A549 (cell line): ENCODE measurements at regions not wholly inside any gene's neighbourhood (a gene's known extent, or its start where the extent isn't known, plus 50 kb on each side); places are given as distances from the start of the nearest gene placed in this dataset.

ENCODE experiments used
- ATAC-seq, 2 experiments: fragments of 200-7000 bp in 1 of 2; fragments of >200 bp in 1 of 2; cut with Nextera tagmentation in 1 of 2; cut with Tn5 transposase in 1 of 2; 3 replicates each; pipeline versions ENCODE4 v1.8.0 to v1.9.1; 2018 to 2020; ENCODE audit warnings: mild to moderate bottlenecking in 1 of 2, moderate library complexity in 1 of 2
- CTCF ChIA-PET: fragments of 300-600 bp; sonication (Branson Sonifier 250); formaldehyde crosslinking; extraction: SDS; loops from one replicate; lab custom pipeline; 2021; ENCODE audit warnings: antibody characterized with exemption, inconsistent platforms; lab: Yijun Ruan, JAX
- POLR2A ChIA-PET: fragments of 350-600 bp; formaldehyde crosslinking; extraction: SDS; loops from one replicate; lab custom pipeline; 2021; ENCODE audit warnings: antibody characterized with exemption, inconsistent platforms; lab: Yijun Ruan, JAX
- DNase-seq, 2 experiments: peaks; one replicate each; pipeline versions ENCODE4 v3.0.0 to v3.0.0-alpha.2; 2011 to 2016; ENCODE audit warnings: low read depth in 1 of 2, low spot score in 1 of 2
- FAIRE-seq: peaks from 2 replicates; lab custom pipeline; 2011; peaks lifted over from hg19 to GRCh38; lab: Jason Lieb, UNC
- H3K27ac ChIP-seq, 2 experiments: fragments of >200 bp; sonication (Bioruptor Twin); formaldehyde crosslinking; 3 replicates each; pipeline ENCODE4 v1.5.1; 2016 to 2017
- H3K4me1 ChIP-seq: fragments of >200 bp; sonication (Bioruptor Twin); formaldehyde crosslinking; 3 replicates; pipeline ENCODE4 v1.6.1; 2016
- H3K4me2 ChIP-seq: fragments of >200 bp; sonication (Bioruptor Twin); formaldehyde crosslinking; 3 replicates; pipeline ENCODE4 v1.6.1; 2016
- H3K4me3 ChIP-seq: fragments of >200 bp; sonication (Bioruptor Twin); formaldehyde crosslinking; 3 replicates; pipeline ENCODE4 v1.5.1; 2016
- H3K9me3 ChIP-seq: fragments of >200 bp; sonication (Bioruptor Twin); formaldehyde crosslinking; 3 replicates; pipeline ENCODE4 v1.6.1; 2016
- ATOH8 ChIP-seq: fragments of 250-450 bp; sonication (Bioruptor Pico); IDR thresholded peaks from 2 replicates; pipeline ENCODE4 v1.5.0; 2020; ENCODE audit warnings: low read depth, mild to moderate bottlenecking, moderate library complexity
- CEBPB ChIP-seq, 2 experiments: fragments of >200 bp in 1 of 2; sonication (Bioruptor Twin) in 1 of 2; formaldehyde crosslinking in 1 of 2; IDR thresholded peaks; 2 replicates each; pipeline ENCODE4 v1.6.1; 2012 to 2016
- CHD4 ChIP-seq: fragments of 200-600 bp; sonication (generic); IDR thresholded peaks from 2 replicates; pipeline ENCODE4 v1.6.1; 2016; ENCODE audit warnings: antibody characterized with exemption, mild to moderate bottlenecking, borderline replicate concordance
- EHF ChIP-seq: fragments of 250-450 bp; sonication (Bioruptor Pico); IDR thresholded peaks from 2 replicates; pipeline ENCODE4 v1.5.0; 2020; ENCODE audit warnings: mild to moderate bottlenecking
- ELK1 ChIP-seq: fragments of 150-350 bp; IDR thresholded peaks from 2 replicates; pipeline ENCODE4 v1.6.1; 2014; ENCODE audit warnings: low read depth, mild to moderate bottlenecking, low read length
- FOSL2 ChIP-seq, 2 experiments: fragments of 450-650 bp in 1 of 2; fragments of >200 bp in 1 of 2; sonication (Bioruptor Twin) in 1 of 2; formaldehyde crosslinking; IDR thresholded peaks; 2 replicates each; pipeline versions ENCODE4 v1.5.0 to v1.6.1; 2016 to 2020; ENCODE audit warnings: mild to moderate bottlenecking in 1 of 2, moderate library complexity in 1 of 2
- FOXS1 ChIP-seq: fragments of 250-450 bp; sonication (Bioruptor Pico); IDR thresholded peaks from 2 replicates; pipeline ENCODE4 v1.5.0; 2020; ENCODE audit warnings: mild to moderate bottlenecking, moderate library complexity
- HDAC2 ChIP-seq: fragments of 200-600 bp; sonication (generic); IDR thresholded peaks from 2 replicates; pipeline ENCODE4 v1.6.1; 2016
- HOXA7 ChIP-seq: fragments of 250-450 bp; sonication (Bioruptor Pico); IDR thresholded peaks from 2 replicates; pipeline ENCODE4 v1.5.0; 2020; ENCODE audit warnings: mild to moderate bottlenecking, moderate library complexity
- HOXB5 ChIP-seq: fragments of 250-450 bp; sonication (Bioruptor Pico); IDR thresholded peaks from 2 replicates; pipeline ENCODE4 v1.5.0; 2020; ENCODE audit warnings: mild to moderate bottlenecking, moderate library complexity
- MAX ChIP-seq: IDR thresholded peaks from 2 replicates; pipeline ENCODE4 v1.6.1; 2012
- NFE2L2 ChIP-seq: fragments of 150-350 bp; conservative IDR thresholded peaks from 2 replicates; pipeline ENCODE4 v1.6.1; 2014; ENCODE audit warnings: low read length
- RAD21 ChIP-seq, 2 experiments: fragments of >200 bp in 1 of 2; sonication (Bioruptor Twin) in 1 of 2; formaldehyde crosslinking in 1 of 2; IDR thresholded peaks in 1 of 2; conservative IDR thresholded peaks in 1 of 2; 2 replicates in 1 of 2; 3 replicates in 1 of 2; pipeline ENCODE4 v1.6.1; 2012 to 2018; ENCODE audit warnings: inconsistent platforms in 1 of 2
- RARB ChIP-seq: fragments of 250-450 bp; sonication (Bioruptor Pico); IDR thresholded peaks from 2 replicates; pipeline ENCODE4 v1.8.0; 2021; ENCODE audit warnings: mild to moderate bottlenecking, moderate library complexity
- RCOR1 ChIP-seq: fragments of 150-350 bp; IDR thresholded peaks from 2 replicates; pipeline ENCODE4 v1.6.1; 2014; ENCODE audit warnings: antibody characterized with exemption, low read length, low read depth
- ZFP36 ChIP-seq: fragments of 450-650 bp; IDR thresholded peaks from 2 replicates; pipeline ENCODE4 v1.6.1; 2014; ENCODE audit warnings: borderline replicate concordance; ENCODE audit not compliant: partially characterized antibody
- ZNF302 ChIP-seq: fragments of 250-450 bp; sonication (Bioruptor Pico); IDR thresholded peaks from 2 replicates; pipeline ENCODE4 v1.9.0; 2021; ENCODE audit warnings: inconsistent platforms, mild to moderate bottlenecking, moderate library complexity
- ZSCAN20 ChIP-seq: fragments of 250-450 bp; sonication (Bioruptor Pico); IDR thresholded peaks from 2 replicates; pipeline ENCODE4 v1.8.0; 2022; ENCODE audit warnings: mild to moderate bottlenecking, moderate library complexity
- WGBS: methylation state at CpG from one replicate; pipeline ENCODE4 v1.1.6; 2017; ENCODE audit errors: missing lambda C conversion rate; 5-methylcytosine and 5-hydroxymethylcytosine counted together

DNA sequence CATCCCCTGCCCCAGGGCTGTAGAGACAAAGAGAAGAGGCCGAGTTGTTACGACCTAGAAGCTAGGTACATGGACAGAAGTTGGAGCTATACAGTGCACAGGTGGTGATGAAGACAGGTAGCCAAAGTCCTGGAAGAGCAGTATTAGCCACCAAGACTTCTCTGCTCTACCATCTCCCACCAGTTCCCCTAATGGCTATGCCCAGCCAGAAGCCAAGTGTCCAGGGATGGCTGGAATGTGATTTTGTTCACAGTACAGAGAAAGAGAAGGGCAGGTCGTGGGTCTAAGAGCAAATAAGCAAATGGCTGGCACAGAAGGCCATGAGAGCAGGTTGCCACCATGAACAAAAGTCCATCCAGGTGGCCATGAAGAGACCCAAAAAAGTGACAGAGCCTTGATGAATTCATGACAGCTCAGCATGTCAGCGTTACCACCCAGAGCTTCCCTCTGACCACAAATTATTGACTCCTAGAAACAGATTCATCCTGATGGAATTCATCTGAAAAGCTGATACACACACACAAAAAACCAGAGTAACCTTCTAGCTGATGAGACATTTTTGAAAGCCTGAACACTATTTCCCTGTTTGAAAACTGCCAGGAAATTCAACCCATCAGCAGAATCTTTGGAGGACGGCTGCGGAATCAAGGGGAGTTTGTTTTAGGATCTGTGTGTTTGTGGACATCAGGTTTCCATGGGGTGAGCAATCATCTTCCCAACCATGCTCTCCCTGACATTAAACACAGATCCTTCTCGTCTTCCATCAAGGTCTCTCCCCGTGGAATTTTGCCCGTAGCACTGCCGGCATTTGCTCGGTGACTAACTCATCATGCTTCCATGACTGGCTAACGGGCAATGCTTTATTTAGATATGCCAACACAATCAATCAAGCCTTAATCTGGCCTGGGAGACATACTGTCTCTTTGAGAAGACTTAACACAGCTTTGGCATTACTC, 906.7 kb upstream of the AUTS2 start (continued):
- TF ChIP-seq RCOR1, result no peak
- TF ChIP-seq CEBPB (IDR thresholded peaks at IDR 0.05), result peak in 1 of 2 experiments; percentile 42; a peak in 1 of 4 replicates
- no peak for TF ChIP-seq RARB
- TF ChIP-seq RAD21 (conservative IDR thresholded peaks at IDR 0.05 in 1 of 2, IDR thresholded peaks at IDR 0.05 in 1 of 2), result peak; percentile 42 to 53
- TF ChIP-seq ZNF302 (CRISPR knock-in tag), result no peak
- peak; percentile 99 for TF ChIP-seq HOXB5 (CRISPR knock-in tag)
- TF ChIP-seq, all 56 proteins: peak for 16

- no peak overlapping the region for H3K4me3 ChIP-seq
- WGBS, result 91% methylated on average over 4 of the region's 4 CpGs
- FAIRE-seq, result no peak
- POLR2A ChIA-PET, result no interaction called here
- no peak for ATAC-seq
- TF ChIP-seq MAX (no peak), FOXS1 (peak; percentile 57; the same call in 1 of the 2 replicates), CEBPB (IDR thresholded peaks at IDR 0.05) (no peak), ZNF302 (CRISPR knock-in tag) (peak; percentile 75; the same call in 1 of the 2 replicates), HOXA7 (0 out of 2 replicates have a peak, but pooled peaks have one; percentile 56), ATOH8 (CRISPR knock-in tag) (peak; percentile 96; the same call in 1 of the 2 replicates), EHF (0 out of 2 replicates have a peak, but pooled peaks have one; percentile 49), RAD21 (conservative IDR thresholded peaks at IDR 0.05 in 1 of 2, IDR thresholded peaks at IDR 0.05 in 1 of 2) (no peak), ELK1 (no peak)
- H3K4me2 ChIP-seq, result peak overlapping the region; percentile 60
- peaks cover 30% of the 10 kb centered on the region for H3K9me3 ChIP-seq
- peak overlapping the region; percentile 78 to 90 for H3K27ac ChIP-seq
- H3K4me1 ChIP-seq, result peaks cover 29% of the 10 kb centered on the region
- CTCF ChIA-PET, result interaction anchor here (1.1 kb wide), 1 partner anchor 12 kb away, joined by 3 read pairs; no protein-coding TSS in a partner anchor
- DNase-seq, result no peak
Observed at GRCh38 chr7:68692511-68692910, 905.8 kb upstream of the AUTS2 start.

DNA sequence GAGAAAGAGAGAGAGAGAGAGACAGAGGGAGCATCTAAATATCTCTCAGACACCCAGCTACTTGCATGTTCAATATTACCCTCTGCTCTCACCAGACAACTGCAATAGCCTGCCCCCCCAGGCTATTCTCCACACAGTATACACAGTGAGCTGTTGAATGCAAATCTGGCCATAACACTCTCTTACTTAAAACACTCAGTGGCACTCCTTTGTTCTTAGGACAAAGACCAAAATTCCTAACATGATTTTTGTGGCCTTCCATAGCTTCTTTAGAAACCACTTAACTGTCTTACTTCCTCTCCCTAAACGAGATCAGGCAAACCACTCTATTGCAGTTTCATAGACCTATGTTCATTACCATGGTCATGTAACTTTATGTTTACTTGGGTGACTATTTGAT, 903.6 kb upstream of the AUTS2 start:
- CTCF ChIA-PET, result no interaction called here
- Histone ChIP-seq H3K4me1 (peaks cover 43% of the 10 kb centered on the region), H3K9me3 (peaks cover 30% of the 10 kb centered on the region), H3K4me2 (no peak overlapping the region), H3K4me3 (no peak overlapping the region), H3K27ac (peak overlapping the region in 1 of 2 experiments; percentile 90; a peak in 3 of 6 replicates)
- no peak for TF ChIP-seq RARB
- no peak for TF ChIP-seq HDAC2
- TF ChIP-seq CHD4, result no peak
- TF ChIP-seq ZFP36, result no peak
- no peak for TF ChIP-seq NFE2L2
- TF ChIP-seq FOSL2 (IDR thresholded peaks at IDR 0.05), result no peak
- no peak for TF ChIP-seq FOSL2 (CRISPR knock-in tag; IDR thresholded peaks at IDR 0.05)
- TF ChIP-seq ATOH8 (CRISPR knock-in tag), result no peak
- TF ChIP-seq ZSCAN20 (CRISPR knock-in tag), result no peak
- DNase-seq (no peak), FAIRE-seq (no peak), ATAC-seq (no peak)
- 74% methylated on average over 1 of the region's 1 CpG for WGBS
- POLR2A ChIA-PET, result no interaction called here
